Panc1 (cell line): ENCODE measurements at regions not wholly inside any gene's neighbourhood (a gene's known extent, or its start where the extent isn't known, plus 50 kb on each side); places are given as distances from the start of the nearest gene placed in this dataset.

Source experiments
- TF ChIP-seq, protein P1 (sequence below): fragments of 450-650 bp; IDR thresholded peaks from 2 replicates; pipeline ENCODE4 v1.5.1; 2017; ENCODE audit warnings: mild to moderate bottlenecking
- TF ChIP-seq, protein P2 (sequence below), 2 experiments: IDR thresholded peaks; 2 replicates each; pipeline ENCODE4 v1.6.1; 2011 to 2012; ENCODE audit warnings: low read depth in 2 of 2, control low read depth in 1 of 2, low read length in 1 of 2, mild to moderate bottlenecking in 1 of 2, moderate library complexity in 1 of 2; ENCODE audit not compliant: insufficient read depth in 1 of 2

DNA sequence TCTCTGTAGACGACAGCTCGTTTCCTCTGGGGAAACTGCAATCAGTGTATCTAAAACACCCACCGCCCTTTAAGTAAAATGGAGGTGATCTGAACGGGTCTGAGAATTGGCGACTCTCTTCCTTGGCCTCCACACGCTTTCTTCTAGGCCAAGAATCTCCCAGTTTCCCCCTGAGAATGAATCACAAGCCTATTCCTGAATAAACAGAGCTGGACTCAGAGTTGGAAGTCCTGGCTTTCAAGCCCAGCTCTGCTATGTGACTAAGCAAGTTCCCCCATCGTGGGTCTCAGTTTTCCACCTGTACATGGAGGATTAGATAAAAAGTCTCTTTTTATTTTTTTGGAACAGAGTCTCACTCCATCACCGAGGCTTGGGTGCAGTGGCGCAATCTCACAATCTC is 200.4 kb downstream of the MN1 start:
- TF ChIP-seq, protein P1, sequence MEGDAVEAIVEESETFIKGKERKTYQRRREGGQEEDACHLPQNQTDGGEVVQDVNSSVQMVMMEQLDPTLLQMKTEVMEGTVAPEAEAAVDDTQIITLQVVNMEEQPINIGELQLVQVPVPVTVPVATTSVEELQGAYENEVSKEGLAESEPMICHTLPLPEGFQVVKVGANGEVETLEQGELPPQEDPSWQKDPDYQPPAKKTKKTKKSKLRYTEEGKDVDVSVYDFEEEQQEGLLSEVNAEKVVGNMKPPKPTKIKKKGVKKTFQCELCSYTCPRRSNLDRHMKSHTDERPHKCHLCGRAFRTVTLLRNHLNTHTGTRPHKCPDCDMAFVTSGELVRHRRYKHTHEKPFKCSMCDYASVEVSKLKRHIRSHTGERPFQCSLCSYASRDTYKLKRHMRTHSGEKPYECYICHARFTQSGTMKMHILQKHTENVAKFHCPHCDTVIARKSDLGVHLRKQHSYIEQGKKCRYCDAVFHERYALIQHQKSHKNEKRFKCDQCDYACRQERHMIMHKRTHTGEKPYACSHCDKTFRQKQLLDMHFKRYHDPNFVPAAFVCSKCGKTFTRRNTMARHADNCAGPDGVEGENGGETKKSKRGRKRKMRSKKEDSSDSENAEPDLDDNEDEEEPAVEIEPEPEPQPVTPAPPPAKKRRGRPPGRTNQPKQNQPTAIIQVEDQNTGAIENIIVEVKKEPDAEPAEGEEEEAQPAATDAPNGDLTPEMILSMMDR: no peak
- TF ChIP-seq, protein P2, sequence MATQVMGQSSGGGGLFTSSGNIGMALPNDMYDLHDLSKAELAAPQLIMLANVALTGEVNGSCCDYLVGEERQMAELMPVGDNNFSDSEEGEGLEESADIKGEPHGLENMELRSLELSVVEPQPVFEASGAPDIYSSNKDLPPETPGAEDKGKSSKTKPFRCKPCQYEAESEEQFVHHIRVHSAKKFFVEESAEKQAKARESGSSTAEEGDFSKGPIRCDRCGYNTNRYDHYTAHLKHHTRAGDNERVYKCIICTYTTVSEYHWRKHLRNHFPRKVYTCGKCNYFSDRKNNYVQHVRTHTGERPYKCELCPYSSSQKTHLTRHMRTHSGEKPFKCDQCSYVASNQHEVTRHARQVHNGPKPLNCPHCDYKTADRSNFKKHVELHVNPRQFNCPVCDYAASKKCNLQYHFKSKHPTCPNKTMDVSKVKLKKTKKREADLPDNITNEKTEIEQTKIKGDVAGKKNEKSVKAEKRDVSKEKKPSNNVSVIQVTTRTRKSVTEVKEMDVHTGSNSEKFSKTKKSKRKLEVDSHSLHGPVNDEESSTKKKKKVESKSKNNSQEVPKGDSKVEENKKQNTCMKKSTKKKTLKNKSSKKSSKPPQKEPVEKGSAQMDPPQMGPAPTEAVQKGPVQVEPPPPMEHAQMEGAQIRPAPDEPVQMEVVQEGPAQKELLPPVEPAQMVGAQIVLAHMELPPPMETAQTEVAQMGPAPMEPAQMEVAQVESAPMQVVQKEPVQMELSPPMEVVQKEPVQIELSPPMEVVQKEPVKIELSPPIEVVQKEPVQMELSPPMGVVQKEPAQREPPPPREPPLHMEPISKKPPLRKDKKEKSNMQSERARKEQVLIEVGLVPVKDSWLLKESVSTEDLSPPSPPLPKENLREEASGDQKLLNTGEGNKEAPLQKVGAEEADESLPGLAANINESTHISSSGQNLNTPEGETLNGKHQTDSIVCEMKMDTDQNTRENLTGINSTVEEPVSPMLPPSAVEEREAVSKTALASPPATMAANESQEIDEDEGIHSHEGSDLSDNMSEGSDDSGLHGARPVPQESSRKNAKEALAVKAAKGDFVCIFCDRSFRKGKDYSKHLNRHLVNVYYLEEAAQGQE (IDR thresholded peaks at IDR 0.05; ENCODE audit: insufficient read depth in 1 of 2, low read depth in 2 of 2, low read length in 1 of 2): no peak
